ENCODE measurements at regions not wholly inside any gene's neighbourhood (a gene's known extent, or its start where the extent isn't known, plus 50 kb on each side); places are given as distances from the start of the nearest gene placed in this dataset.

DNA sequence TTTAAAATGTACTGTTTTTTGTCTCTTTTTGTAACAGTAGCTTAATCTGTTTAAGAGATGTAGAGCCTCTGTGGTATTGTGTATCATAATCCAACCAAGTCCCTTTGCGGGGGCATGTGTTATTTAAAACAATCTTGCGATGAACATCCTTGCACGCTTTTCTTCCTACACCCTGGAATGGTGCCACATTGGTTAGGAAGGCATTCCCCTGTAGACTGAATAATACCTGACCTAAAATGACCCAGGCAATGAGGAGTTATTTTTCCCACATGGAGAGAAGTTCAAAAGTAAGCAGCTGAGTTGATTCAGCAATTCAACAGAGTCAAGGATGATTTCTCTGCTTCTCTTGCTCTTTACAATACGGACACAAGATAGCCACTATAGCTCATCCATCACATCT, 142.0 kb upstream of the PMEPA1 start:
- TF ChIP-seq, protein P1, sequence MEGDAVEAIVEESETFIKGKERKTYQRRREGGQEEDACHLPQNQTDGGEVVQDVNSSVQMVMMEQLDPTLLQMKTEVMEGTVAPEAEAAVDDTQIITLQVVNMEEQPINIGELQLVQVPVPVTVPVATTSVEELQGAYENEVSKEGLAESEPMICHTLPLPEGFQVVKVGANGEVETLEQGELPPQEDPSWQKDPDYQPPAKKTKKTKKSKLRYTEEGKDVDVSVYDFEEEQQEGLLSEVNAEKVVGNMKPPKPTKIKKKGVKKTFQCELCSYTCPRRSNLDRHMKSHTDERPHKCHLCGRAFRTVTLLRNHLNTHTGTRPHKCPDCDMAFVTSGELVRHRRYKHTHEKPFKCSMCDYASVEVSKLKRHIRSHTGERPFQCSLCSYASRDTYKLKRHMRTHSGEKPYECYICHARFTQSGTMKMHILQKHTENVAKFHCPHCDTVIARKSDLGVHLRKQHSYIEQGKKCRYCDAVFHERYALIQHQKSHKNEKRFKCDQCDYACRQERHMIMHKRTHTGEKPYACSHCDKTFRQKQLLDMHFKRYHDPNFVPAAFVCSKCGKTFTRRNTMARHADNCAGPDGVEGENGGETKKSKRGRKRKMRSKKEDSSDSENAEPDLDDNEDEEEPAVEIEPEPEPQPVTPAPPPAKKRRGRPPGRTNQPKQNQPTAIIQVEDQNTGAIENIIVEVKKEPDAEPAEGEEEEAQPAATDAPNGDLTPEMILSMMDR (conservative IDR thresholded peaks at IDR 0.05) = no peak
- no peaks in the 10 kb centered on the region for H3K9me3 ChIP-seq (ENCODE audit: control insufficient read depth, low read length)
- H3K9ac ChIP-seq (ENCODE audit: extremely low read depth, low read length, poor library complexity, severe bottlenecking) = no peak overlapping the region
- H3K36me3 ChIP-seq (ENCODE audit: control insufficient read depth, insufficient read depth, low read length) = no peaks in the 10 kb centered on the region
- no peaks in the 10 kb centered on the region for H3K27me3 ChIP-seq (ENCODE audit: control insufficient read depth, insufficient read depth, low read length, poor library complexity, severe bottlenecking)
- WGBS, 2 experiments (ENCODE audit: insufficient coverage in 1 of 2, insufficient read length in 1 of 2) = 99 to 100% methylated on average over 2 to 4 of the region's 4 CpGs
- H3K27ac ChIP-seq (ENCODE audit: low read depth, low read length) = no peak overlapping the region
- H3K36me3 Mint-ChIP-seq (ENCODE audit: low read depth) = no peaks in the 10 kb centered on the region
- H3K4me3 ChIP-seq (ENCODE audit: low read length) = no peak overlapping the region
- H3K4me1 Mint-ChIP-seq = no peaks in the 10 kb centered on the region
- no peak overlapping the region for H3K4me3 Mint-ChIP-seq
- no peaks in the 10 kb centered on the region for H3K27me3 Mint-ChIP-seq (ENCODE audit: insufficient read depth)
- H3K27ac Mint-ChIP-seq = no peak overlapping the region
- DNase-seq = no peak
- no peaks in the 10 kb centered on the region for H3K9me3 Mint-ChIP-seq
- no peaks in the 10 kb centered on the region for H3K4me1 ChIP-seq (ENCODE audit: control insufficient read depth, insufficient read depth, low read length)

DNA sequence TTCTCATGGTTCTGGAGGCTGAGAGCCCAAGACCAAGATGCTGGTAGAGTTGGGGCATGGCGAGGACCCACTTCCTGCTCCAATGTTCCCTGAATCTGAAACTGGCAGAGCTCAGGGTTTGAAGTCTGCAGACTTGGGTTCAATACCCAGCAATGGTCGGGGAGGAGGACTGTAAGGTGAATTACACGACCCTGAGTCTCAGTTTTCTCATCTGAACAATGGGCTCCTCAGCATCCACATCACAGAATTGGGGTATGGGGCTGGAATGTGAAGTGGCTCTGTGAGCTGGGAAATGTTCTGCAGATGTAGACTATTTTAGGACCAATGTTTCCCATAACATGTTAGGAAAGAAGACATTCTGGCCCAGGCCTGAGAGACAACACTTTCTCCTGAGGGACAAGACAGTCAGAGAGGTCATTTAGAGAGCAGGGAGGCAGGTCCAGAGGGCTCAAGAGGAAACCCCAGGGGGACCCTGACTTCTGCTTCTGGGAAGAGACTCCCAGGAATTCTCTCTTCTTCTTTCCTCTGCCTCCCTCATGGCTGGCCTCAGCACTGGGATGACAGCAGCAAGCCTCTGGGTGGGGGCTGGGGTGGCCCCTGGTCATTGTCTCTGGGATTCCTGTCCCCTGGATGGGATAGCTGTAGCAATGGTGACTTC, 141.3 kb upstream of the PMEPA1 start:
- Mint-ChIP-seq H3K36me3 (ENCODE audit: low read depth) (no peaks in the 10 kb centered on the region), H3K27me3 (ENCODE audit: insufficient read depth) (peaks cover 3% of the 10 kb centered on the region), H3K4me1 (no peaks in the 10 kb centered on the region), H3K27ac (no peak overlapping the region), H3K4me3 (no peak overlapping the region), H3K9me3 (no peaks in the 10 kb centered on the region)
- WGBS, 2 experiments (ENCODE audit: insufficient coverage in 1 of 2, insufficient read length in 1 of 2) = 91 to 100% methylated on average over 1 to 3 of the region's 3 CpGs
- no peak overlapping the region for H3K4me3 ChIP-seq (ENCODE audit: low read length)
- H3K4me1 ChIP-seq (ENCODE audit: control insufficient read depth, insufficient read depth, low read length) = no peaks in the 10 kb centered on the region
- TF ChIP-seq, protein P1 (conservative IDR thresholded peaks at IDR 0.05) = no peak
- no peaks in the 10 kb centered on the region for H3K9me3 ChIP-seq (ENCODE audit: control insufficient read depth, low read length)
- H3K27me3 ChIP-seq (ENCODE audit: control insufficient read depth, insufficient read depth, low read length, poor library complexity, severe bottlenecking) = no peaks in the 10 kb centered on the region
- no peak overlapping the region for H3K27ac ChIP-seq (ENCODE audit: low read depth, low read length)
- peak; percentile 18 for DNase-seq
- H3K9ac ChIP-seq (ENCODE audit: extremely low read depth, low read length, poor library complexity, severe bottlenecking) = no peak overlapping the region
- H3K36me3 ChIP-seq (ENCODE audit: control insufficient read depth, insufficient read depth, low read length) = no peaks in the 10 kb centered on the region

DNA sequence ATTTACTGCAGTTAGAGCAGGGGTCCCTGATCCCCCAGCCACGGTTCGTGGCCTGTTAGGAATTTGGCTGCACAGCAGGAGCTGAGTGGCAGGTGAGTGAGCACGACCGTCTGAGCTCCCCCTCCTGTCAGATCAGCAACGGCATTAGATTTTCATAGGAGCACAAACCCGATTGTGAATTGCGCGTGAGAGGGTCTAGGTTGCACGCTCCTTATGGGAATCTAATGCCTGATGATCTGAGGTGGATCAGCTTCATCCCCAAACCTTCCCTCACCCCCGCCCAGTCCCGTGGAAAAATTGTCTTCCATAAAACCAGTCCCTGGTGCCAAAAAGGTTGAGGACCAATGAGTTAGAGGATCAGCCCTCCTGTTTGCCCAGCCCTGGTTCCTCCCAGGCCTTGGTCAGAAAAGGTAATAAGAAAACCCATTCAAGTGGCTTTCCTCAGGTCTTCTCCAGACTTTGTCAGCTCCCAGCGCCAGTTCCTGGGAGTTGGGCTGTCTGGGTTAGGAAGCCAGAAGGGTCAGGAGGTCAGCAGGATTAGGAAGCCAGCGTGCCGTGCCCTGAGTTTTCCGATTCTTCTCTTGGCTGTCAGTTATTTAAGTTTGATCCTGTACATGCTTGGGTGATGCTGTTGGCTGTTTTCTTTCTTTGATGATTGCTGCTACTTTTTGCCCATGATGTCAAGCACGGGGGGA, 139.9 kb upstream of the PMEPA1 start:
- no peaks in the 10 kb centered on the region for H3K27me3 ChIP-seq (ENCODE audit: control insufficient read depth, insufficient read depth, low read length, poor library complexity, severe bottlenecking)
- DNase-seq = peak; percentile 20
- H3K4me3 Mint-ChIP-seq = no peak overlapping the region
- TF ChIP-seq, protein P1 (conservative IDR thresholded peaks at IDR 0.05) = no peak
- no peak overlapping the region for H3K27ac Mint-ChIP-seq
- no peaks in the 10 kb centered on the region for H3K36me3 Mint-ChIP-seq (ENCODE audit: low read depth)
- no peak overlapping the region for H3K27ac ChIP-seq (ENCODE audit: low read depth, low read length)
- H3K27me3 Mint-ChIP-seq (ENCODE audit: insufficient read depth) = peaks cover 3% of the 10 kb centered on the region
- 87 to 91% methylated on average over 9 to 16 of the region's 16 CpGs for WGBS, 2 experiments (ENCODE audit: insufficient coverage in 1 of 2, insufficient read length in 1 of 2)
- H3K9ac ChIP-seq (ENCODE audit: extremely low read depth, low read length, poor library complexity, severe bottlenecking) = no peak overlapping the region
- H3K4me1 ChIP-seq (ENCODE audit: control insufficient read depth, insufficient read depth, low read length) = no peaks in the 10 kb centered on the region
- H3K36me3 ChIP-seq (ENCODE audit: control insufficient read depth, insufficient read depth, low read length) = no peaks in the 10 kb centered on the region
- no peaks in the 10 kb centered on the region for H3K9me3 ChIP-seq (ENCODE audit: control insufficient read depth, low read length)
- no peak overlapping the region for H3K4me3 ChIP-seq (ENCODE audit: low read length)
- H3K4me1 Mint-ChIP-seq = no peaks in the 10 kb centered on the region
- H3K9me3 Mint-ChIP-seq = no peaks in the 10 kb centered on the region

Data from endodermal cell (in vitro differentiated cells).